H4 (cell line): ENCODE measurements at regions not wholly inside any gene's neighbourhood (a gene's known extent, or its start where the extent isn't known, plus 50 kb on each side); places are given as distances from the start of the nearest gene placed in this dataset.
A peak's percentile ranks its signal among the peaks of the same experiment; 100 is the strongest.
"Not testable (repeated sequence)": the region's sequence is repeated elsewhere in the genome, so short reads cannot be mapped to it uniquely, and the experiment has no call there.

Experiments
- DNase-seq: peaks from one replicate; pipeline ENCODE4 v3.0.0-alpha.2; 2015; ENCODE audit warnings: low spot score

GRCh38 chrX:27404366-27404765 is 58.8 kb downstream of the PPP4R3C start:
- DNase-seq, result no peak

- DNase-seq, result no peak
Measured at GRCh38 chrX:27399146-27399456, 64.0 kb downstream of the PPP4R3C start.

- no peak for DNase-seq
Measured at GRCh38 chrX:27391623-27392022, 71.5 kb downstream of the PPP4R3C start.

DNA sequence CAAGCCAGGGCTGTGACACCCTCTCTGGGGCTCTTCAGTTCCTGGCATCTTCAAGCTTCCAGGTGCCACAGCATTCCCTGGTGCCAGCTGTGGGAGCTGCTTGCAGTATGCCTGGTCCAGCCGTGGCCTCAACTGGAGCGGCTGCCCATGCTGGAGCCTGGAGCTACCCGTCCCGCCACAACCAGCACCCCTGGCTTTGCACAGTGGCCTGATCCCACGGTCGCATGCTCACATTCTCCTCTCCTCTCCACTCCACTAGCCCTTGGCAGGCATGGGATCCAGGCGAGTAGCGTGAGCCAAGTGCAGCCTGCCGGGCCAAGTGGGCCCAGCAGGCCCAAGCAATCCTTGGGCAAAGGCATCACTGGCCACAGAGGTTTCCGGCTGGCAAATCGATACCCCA is 81.7 kb downstream of the PPP4R3C start:
- DNase-seq, result no peak

DNA sequence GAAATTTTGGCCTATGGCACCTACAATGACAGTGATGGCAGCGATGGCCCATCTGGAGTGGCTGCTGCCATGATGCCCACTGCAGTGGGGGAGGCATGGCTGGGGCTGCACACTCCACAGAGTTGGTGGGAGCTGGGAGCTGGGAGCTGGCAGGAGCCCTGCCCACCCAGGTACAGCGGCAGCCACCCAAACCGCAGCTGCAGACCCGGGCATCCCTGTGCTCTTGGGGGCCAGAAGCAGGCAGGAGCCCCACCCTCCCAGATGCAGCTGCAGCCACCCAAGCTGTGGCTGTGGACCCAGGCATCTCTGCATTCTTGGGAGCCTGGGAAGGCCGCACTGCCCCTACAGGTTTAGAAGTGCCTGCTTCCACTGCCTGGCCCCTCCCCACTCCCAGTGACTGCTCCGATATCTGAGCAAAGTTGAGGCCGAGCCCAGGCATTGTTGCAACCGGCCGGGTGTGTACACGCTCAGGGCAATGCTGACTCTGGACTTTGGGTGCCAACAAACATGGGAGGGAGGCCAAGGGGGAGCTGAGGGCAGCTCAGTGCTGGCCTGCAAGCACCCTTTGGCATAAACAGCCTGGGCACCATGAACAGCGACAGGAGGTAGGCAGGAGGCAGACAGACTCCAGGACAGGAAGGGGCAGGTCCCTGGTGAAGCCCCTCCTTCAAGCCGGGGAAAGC is 82.8 kb downstream of the PPP4R3C start:
- DNase-seq, result peak; percentile 1

DNA sequence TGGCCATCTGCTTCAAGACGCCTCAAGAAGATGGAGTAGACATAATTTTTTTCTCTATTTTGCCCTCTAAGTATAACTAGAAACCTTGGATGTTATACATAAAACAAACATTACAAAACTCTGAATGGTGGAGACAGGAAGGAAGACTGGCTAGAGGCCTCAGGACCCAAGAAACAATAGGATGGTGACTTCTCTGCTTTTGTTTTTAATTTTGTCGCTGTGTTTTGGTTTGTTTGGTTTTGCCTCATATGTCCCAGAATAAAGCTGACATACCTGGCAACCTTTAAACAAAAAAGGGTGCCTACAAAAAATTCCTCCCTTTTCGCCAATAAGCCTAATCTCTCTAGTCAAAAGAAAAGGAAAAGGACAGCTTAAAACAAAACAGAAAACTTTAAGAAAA is 109.1 kb downstream of the PPP4R3C start:
- DNase-seq, result no peak

DNA sequence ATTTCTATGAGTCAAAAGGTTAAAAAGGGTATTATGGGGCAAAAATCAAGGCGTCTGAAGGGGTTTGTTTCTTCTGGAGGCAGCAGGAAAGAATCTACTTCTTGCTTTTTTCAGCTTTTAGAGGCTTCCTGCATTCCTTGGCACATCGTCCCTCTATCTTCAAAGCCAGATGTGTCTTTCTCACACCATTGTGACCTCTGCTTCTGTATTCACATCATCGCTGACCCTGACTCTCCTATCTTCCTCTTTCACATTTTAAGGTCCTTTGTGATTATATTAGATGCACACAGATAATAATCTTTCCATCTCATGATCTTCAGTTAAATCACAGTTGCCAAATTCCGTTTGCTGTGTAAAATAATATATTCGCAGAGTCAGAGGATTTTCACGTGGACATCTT is 112.7 kb downstream of the PPP4R3C start:
- DNase-seq, result no peak

GRCh38 chrX:27336466-27337091 is 126.6 kb downstream of the PPP4R3C start:
- DNase-seq, result peak; percentile 25

- no peak for DNase-seq
Measured at GRCh38 chrX:27321632-27322031, 141.5 kb downstream of the PPP4R3C start.

- no peak for DNase-seq
Measured at GRCh38 chrX:27309406-27309805, 153.7 kb downstream of the PPP4R3C start.

- no peak for DNase-seq
Measured at GRCh38 chrX:27307546-27307945, 155.6 kb downstream of the PPP4R3C start.

DNA sequence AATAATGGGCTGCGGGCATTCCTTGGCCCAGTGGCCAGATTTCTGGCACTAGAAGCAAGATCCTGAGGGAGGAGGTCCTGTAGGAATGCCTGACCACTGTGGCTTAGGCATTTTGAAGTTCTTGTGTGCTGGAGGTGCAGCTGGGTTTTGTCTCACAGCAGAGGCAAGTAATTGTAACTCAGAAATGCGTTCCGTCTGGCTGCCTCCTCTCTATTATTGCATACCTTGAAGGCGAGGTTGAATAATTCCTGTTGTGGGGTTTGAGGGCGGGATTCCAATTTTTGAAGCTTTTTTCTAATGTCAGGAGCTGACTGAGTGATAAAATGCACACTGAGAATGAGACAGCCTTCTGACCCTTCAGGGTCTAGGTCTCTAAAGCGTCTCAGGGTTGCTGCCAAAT is 170.6 kb downstream of the PPP4R3C start:
- not testable (repeated sequence) for DNase-seq

DNA sequence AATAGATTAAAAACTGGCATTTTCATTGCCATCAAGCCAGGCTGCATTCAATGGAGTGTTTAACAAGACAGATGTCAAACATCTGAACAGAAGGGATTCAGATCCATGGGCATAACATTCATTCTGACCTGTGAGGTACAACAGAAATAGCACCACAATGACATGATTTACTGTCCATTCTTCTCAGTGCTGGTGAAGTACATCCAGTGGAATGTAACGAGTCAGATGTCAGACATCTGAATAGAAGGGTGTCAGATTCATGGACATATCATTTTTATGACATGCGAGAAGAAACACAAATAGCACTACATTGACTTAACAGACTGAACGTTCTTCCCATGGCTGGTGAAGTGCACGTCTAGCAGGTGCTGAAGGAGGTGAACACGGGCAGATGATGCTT is 186.4 kb downstream of the PPP4R3C start:
- no peak for DNase-seq

- no peak for DNase-seq
Measured at GRCh38 chrX:27254656-27255055, 208.5 kb downstream of the PPP4R3C start.

- DNase-seq, result no peak
Measured at GRCh38 chrX:27251369-27251768, 211.8 kb downstream of the PPP4R3C start.

DNA sequence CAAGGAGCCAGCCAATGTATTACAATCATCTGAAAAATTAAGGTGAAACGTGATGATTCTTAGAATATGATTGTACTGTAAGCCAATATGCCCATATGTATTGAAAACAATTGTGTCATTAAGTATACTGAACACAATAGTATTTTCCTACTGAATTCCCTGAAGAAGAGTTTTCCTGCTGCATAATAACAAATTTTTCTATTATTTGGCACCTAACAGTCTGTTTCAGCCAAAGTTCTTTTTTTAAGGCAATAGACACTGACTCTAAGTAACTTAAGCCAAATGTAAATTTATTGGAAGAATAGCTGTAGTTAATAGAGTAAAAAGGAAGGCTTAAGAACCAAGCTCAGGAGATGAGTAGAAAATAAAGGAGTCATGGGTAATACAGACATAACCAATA is 220.6 kb downstream of the PPP4R3C start:
- DNase-seq, result no peak

GRCh38 chrX:27241981-27242380 is 221.2 kb downstream of the PPP4R3C start:
- no peak for DNase-seq

DNA sequence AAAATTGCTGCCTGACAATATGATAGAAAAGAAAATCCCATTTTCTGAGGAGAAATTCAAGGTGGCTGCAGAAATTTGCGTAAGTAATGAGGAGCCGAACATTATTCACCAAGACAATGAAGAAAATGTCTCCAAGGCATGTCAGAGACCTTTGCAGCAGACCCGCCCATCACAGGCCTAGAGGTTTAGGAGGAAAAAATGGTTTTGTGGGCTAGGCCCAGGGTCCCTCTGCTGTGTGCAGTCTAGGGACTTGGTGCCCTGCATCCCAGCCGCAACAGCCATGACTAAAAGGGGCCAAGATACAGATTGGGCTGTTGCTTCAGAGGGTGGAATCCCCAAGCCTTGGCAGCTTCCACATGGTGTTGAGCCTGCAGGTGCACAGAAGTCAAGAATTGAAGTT is 223.1 kb downstream of the PPP4R3C start:
- DNase-seq, result not testable (repeated sequence)

GRCh38 chrX:27236681-27237080 is 226.5 kb downstream of the PPP4R3C start:
- no peak for DNase-seq

DNA sequence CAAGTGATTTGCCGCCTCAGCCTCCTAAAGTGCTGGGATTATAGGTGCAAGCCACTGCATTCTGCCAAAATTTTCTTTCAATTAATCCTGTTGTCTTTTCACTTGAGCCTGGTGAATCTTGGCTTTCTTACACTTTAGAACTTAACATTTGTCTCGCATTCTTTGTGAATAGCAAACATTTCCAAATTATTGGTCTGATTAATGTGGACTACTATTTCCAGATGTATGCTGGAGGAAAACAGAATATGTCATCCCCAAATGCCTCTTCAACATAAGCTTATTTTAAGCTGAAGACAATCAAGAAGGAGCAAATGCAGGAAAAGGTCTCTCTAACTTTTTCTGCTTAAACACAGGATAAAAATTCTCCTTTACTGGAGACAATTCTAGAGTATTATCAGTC is 233.4 kb downstream of the PPP4R3C start:
- DNase-seq, result no peak

GRCh38 chrX:27222661-27223060 is 240.5 kb downstream of the PPP4R3C start:
- no peak for DNase-seq

- DNase-seq, result peak; percentile 57
Measured at GRCh38 chrX:27186671-27187070, 276.5 kb downstream of the PPP4R3C start.

GRCh38 chrX:27163236-27163635 is 299.9 kb downstream of the PPP4R3C start:
- DNase-seq, result no peak

DNA sequence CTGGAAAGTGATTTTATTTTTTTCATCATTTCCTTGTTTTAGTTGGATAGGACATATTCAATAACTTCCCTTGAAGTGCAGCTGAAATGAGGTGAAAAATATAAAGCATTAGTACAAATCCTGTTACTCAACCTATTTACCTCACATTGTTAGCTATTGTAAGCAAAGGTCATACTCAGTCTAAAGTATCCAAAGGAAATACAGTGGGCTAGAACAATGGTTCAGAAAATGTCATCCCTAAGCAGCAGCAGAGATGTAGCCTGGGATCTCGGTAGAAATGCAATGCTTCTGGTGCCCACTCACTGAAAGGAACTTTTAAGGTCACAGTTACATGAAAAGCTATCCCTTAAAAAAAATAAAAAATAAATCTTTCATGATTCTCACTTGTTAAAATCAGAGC is 300.6 kb downstream of the PPP4R3C start:
- no peak for DNase-seq
